Brain microvascular endothelial cell (primary cell): ENCODE measurements at regions not wholly inside any gene's neighbourhood (a gene's known extent, or its start where the extent isn't known, plus 50 kb on each side); places are given as distances from the start of the nearest gene placed in this dataset.

Source experiments
- DNase-seq: peaks from one replicate; pipeline ENCODE4 v3.0.0-alpha.2; 2020
- H3K27ac ChIP-seq: fragments of 250-450 bp; sonication (Bioruptor Pico); 2 replicates; pipeline ENCODE4 v1.5.1; 2020; ENCODE audit warnings: mild to moderate bottlenecking, moderate library complexity
- H3K27me3 ChIP-seq: fragments of 250-450 bp; sonication (Bioruptor Pico); replicated peaks from 2 replicates; pipeline ENCODE4 v1.5.1; 2020; ENCODE audit warnings: mild to moderate bottlenecking
- H3K36me3 ChIP-seq: fragments of 250-450 bp; sonication (Bioruptor Pico); replicated peaks from 2 replicates; pipeline ENCODE4 v1.5.1; 2020; ENCODE audit warnings: mild to moderate bottlenecking
- H3K4me3 ChIP-seq: 2 replicates; pipeline ENCODE4 v1.5.1; 2011; ENCODE audit warnings: low read depth, mild to moderate bottlenecking, control low read depth, low read length, moderate library complexity
- in situ Hi-C: cut with HindIII; loops from 2 replicates; pipeline ENCODE4 v1.10.0; 2017; ENCODE audit warnings: low sequenced_read_pairs, low pct_ligation_motif_present
- TF ChIP-seq, protein P1 (sequence below): IDR thresholded peaks from 2 replicates; pipeline ENCODE4 v1.5.1; 2011; ENCODE audit warnings: low read depth, mild to moderate bottlenecking, moderate library complexity, low read length, control low read depth, inconsistent platforms; ENCODE audit errors: missing control alignments

DNA sequence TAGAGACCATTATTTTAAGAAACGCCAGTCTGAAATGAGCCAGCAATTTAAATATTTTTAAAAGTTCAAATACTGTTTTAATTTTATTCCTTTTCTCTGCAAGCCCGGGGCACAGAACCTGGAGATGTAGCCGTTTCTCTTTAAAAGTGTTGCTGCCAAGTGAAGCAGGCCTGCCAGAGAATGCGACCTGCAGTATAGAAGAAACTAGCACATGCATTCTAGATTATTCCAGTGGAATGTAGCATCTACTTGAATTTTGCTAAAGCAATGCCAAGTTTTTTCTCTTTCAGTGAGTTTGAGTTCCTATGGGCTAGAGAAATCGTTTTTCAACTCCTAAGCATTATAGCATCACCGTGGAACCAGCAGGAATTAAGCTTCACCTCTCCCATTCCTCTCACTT lies 101.3 kb downstream of the QRSL1 start:
- no peaks in the 10 kb centered on the region for H3K36me3 ChIP-seq
- no peaks in the 10 kb centered on the region for H3K27me3 ChIP-seq
- no peak overlapping the region for H3K27ac ChIP-seq
- no peak overlapping the region for H3K4me3 ChIP-seq
- TF ChIP-seq, protein P1, sequence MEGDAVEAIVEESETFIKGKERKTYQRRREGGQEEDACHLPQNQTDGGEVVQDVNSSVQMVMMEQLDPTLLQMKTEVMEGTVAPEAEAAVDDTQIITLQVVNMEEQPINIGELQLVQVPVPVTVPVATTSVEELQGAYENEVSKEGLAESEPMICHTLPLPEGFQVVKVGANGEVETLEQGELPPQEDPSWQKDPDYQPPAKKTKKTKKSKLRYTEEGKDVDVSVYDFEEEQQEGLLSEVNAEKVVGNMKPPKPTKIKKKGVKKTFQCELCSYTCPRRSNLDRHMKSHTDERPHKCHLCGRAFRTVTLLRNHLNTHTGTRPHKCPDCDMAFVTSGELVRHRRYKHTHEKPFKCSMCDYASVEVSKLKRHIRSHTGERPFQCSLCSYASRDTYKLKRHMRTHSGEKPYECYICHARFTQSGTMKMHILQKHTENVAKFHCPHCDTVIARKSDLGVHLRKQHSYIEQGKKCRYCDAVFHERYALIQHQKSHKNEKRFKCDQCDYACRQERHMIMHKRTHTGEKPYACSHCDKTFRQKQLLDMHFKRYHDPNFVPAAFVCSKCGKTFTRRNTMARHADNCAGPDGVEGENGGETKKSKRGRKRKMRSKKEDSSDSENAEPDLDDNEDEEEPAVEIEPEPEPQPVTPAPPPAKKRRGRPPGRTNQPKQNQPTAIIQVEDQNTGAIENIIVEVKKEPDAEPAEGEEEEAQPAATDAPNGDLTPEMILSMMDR: no peak
- in situ Hi-C loops: no loop called here
- DNase-seq: no peak

DNA sequence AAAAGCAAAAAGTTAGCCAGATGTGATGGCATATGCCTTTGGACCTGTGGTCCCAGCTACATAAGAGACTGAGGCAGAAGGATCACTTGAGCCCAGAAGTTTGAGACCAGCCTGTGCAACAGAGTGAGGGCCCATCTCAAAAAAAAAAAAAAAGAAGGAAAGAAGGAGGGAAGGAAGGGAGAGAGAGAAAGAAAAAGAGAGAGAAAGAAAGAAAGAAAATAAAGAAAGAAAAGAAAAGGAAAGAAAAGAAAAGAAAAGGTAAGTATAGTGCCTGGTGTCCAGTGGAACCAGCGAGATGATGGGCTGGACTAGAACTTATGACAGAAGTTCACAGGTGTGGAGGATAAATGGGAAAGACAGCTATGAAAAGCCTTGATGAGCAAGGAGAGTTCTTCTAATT lies 100.9 kb downstream of the QRSL1 start:
- TF ChIP-seq, protein P1: no peak
- in situ Hi-C loops: no loop called here
- Histone ChIP-seq H3K4me3 (no peak overlapping the region), H3K27ac (no peak overlapping the region), H3K36me3 (no peaks in the 10 kb centered on the region), H3K27me3 (no peaks in the 10 kb centered on the region)
- no peak for DNase-seq

DNA sequence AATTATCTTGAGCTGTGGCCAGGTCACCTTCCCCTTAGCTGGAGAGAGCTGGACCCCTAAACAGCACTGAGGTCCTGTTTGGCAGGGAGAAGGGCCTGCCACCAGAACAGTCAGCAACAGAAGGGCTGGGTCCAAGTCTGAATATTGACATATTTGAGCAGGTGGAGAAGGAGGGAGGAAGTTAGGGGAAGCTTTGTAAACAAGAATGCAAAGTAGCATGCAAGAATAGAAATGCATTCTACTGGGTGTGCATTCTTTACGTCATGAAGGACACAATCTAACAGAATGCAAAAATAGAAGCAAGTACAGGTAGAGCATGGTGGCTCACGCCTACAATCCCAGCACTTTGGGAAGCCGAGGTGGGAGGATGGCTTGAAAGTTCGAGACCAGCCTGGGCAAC lies 100.5 kb downstream of the QRSL1 start:
- TF ChIP-seq, protein P1: no peak
- no peak overlapping the region for H3K27ac ChIP-seq
- no peaks in the 10 kb centered on the region for H3K27me3 ChIP-seq
- no peak overlapping the region for H3K4me3 ChIP-seq
- H3K36me3 ChIP-seq: no peaks in the 10 kb centered on the region
- in situ Hi-C loops: no loop called here
- no peak for DNase-seq

DNA sequence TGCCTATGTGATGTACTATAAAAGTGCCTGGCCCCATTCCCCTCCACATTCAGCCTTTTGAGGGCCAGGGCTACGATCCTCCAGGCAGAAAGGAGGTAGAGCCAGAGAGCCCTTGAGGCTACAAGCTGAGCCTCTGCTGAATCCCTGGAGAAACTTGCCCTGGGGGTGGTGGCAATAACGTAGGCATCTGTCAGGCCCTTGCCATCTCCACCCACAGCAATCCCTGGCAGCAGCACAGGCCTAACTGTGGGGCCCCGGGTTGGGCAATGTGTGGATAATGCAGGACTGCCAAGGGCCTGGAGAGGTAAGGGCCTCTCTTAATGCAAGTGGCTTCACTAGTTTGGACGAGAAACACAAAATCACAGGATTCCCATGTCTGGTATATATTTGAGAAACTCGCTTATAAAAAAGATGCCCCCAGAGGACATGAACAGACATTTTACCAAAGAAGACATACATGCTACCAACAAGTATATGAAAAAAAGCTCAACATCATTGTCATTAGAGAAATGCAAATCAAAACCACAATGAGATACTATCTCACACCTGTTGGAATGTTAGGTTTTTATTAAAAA lies 99.0 kb downstream of the QRSL1 start:
- Histone ChIP-seq H3K4me3 (no peak overlapping the region), H3K27ac (no peak overlapping the region), H3K36me3 (no peaks in the 10 kb centered on the region), H3K27me3 (no peaks in the 10 kb centered on the region)
- no peak for DNase-seq
- TF ChIP-seq, protein P1: no peak
- in situ Hi-C loops: no loop called here

DNA sequence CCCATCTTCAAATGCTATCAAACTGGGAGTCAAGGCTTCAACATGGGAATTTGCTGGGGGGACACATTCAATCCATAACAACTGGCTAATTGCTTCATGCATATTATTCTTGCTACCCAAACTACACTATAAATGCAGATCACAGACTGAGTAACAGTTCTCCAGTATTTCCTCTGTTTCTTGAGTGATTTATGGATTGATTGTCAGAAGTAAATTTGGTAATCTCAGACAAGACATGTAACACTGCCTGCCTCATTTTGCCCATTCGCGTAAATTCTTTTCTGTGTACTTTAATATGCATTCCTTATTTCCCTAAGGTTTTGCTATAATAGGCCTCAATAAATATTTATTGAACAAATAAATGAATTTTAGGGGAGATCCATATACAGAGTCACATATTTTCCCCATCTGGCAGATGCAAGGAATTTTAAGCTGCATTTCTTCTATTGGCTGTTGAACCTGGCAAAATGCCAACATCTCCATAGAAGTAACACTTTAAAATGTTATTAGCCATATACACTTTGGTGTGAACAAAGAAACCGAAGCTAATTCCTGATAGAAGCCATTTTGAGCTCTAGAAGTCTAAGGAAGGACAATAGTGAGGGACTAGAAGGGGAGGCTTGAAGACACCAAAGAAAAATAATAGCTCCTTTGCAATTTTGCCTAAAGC lies 98.2 kb downstream of the QRSL1 start:
- no peak for DNase-seq
- H3K36me3 ChIP-seq: no peaks in the 10 kb centered on the region
- H3K27me3 ChIP-seq: no peaks in the 10 kb centered on the region
- H3K27ac ChIP-seq: no peak overlapping the region
- TF ChIP-seq, protein P1: no peak
- H3K4me3 ChIP-seq: no peak overlapping the region
- in situ Hi-C loops: no loop called here

DNA sequence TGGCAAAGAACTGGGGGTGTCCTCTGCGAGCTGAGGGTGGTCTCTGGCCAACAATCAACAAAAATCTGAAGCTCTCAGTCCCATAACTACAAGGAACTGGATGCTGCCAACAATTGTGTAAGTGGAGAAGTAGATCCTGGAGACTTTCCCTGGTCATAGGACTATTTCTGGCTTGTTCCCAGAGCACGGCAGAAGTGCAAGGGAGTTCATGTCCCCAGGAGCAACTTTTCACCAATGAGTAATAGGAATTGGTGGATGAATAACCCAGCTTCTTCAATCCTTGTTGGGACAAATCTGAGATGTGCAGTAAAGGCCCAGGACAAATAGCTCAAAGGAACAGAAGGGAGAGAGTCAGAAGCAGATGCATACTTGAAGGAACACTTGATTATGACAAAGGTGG lies 95.5 kb downstream of the QRSL1 start:
- in situ Hi-C loops: no loop called here
- TF ChIP-seq, protein P1: no peak

More for the DNA sequence above, 95.5 kb downstream of the QRSL1 start:
- Histone ChIP-seq H3K27ac (no peak overlapping the region), H3K36me3 (no peaks in the 10 kb centered on the region), H3K27me3 (no peaks in the 10 kb centered on the region), H3K4me3 (no peak overlapping the region)
- DNase-seq: no peak
